ENCODE measurements at regions not wholly inside any gene's neighbourhood (a gene's known extent, or its start where the extent isn't known, plus 50 kb on each side); places are given as distances from the start of the nearest gene placed in this dataset.

DNA sequence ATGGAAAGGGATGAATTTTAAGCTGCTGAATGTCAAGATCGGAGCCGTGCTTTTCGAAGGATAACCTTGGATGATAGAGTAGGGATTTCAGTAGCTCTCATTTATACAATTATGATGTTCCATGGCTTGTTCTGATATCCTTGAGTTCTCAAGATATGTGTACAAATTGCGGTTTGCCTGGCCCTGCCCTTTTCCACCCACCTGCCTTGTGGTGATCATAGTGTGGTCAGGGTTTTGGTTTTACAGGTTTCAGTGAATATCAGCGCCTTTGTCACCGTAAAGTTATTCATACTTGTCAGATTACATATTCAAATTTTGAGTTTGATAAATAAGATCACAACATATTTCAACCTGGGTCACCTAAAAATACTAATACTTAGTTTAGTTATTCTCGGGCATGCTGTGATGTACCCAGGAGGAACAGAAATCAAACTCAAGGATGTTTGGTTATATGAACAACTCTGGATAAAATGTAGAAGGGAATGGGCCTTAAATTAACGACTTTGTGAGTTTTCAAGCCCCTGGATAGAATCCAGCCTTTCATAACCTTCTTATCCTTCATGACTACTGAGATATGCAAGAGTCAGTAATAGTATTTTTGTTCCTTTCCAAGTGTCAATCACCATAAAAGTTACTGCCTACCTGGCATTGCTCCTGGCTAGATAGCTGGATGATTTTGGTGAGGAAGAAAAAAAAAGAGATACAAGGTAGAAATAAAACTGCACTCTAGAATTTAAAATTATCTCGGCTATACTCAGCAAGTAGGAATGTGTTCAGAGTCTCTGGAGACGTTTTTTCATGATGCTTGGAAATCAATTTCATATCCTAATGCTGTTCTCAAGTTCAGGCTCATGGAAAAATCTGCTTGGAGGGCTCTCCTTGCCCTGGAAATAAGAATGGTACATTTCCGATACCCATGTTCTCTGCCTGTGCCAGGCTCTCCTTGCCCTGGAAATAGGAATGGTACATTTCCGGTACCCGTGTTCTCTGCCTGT lies 209.2 kb upstream of the TPRG1 start:
- 85% methylated on average over 13 of the region's 13 CpGs for WGBS
- H3K9me3 ChIP-seq, result no peaks in the 10 kb centered on the region
- H3K4me3 ChIP-seq, result no peak overlapping the region
- TF ChIP-seq POLR2A (IDR thresholded peaks at IDR 0.05; ENCODE audit: low read depth) (no peak), EP300 (IDR thresholded peaks at IDR 0.05) (no peak), POLR2AphosphoS5 (IDR thresholded peaks at IDR 0.05) (no peak)
- TF ChIP-seq, protein P1, sequence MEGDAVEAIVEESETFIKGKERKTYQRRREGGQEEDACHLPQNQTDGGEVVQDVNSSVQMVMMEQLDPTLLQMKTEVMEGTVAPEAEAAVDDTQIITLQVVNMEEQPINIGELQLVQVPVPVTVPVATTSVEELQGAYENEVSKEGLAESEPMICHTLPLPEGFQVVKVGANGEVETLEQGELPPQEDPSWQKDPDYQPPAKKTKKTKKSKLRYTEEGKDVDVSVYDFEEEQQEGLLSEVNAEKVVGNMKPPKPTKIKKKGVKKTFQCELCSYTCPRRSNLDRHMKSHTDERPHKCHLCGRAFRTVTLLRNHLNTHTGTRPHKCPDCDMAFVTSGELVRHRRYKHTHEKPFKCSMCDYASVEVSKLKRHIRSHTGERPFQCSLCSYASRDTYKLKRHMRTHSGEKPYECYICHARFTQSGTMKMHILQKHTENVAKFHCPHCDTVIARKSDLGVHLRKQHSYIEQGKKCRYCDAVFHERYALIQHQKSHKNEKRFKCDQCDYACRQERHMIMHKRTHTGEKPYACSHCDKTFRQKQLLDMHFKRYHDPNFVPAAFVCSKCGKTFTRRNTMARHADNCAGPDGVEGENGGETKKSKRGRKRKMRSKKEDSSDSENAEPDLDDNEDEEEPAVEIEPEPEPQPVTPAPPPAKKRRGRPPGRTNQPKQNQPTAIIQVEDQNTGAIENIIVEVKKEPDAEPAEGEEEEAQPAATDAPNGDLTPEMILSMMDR (IDR thresholded peaks at IDR 0.05), result no peak
- no peak for DNase-seq (ENCODE audit: extremely low spot score)
- no peaks in the 10 kb centered on the region for H3K36me3 ChIP-seq
- no peaks in the 10 kb centered on the region for H3K4me1 ChIP-seq
- no peak overlapping the region for H3K27ac ChIP-seq (replicated peaks in 1 of 4)
- H3K27me3 ChIP-seq, result no peaks in the 10 kb centered on the region
- intact Hi-C loops (cut with DNase I), result loop anchor here (5.0 kb wide), 1 partner anchor 185 kb away; no protein-coding TSS in a partner anchor

DNA sequence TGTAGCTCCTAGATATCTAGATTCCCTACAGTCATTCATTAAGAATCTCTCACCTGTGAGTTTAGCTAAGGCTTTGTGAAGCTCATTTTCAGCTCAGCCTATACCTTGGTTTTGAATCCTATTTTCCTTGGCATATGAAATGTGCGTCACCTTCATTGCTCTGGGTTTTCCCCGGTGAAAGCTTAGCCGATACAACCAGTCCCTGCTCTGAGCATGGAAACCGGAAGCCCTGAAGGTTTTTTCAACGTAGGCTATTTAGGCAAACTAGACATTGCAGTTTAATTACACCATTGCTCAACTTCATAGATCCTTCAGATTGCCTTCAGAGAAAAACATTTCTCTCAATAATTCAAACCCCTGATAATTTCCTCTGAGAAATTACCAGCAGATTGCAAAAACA lies 206.8 kb upstream of the TPRG1 start:
- Histone ChIP-seq H3K4me3 (no peak overlapping the region), H3K9me3 (no peaks in the 10 kb centered on the region), H3K27ac (replicated peaks in 1 of 4) (no peak overlapping the region), H3K27me3 (no peaks in the 10 kb centered on the region), H3K4me1 (no peaks in the 10 kb centered on the region), H3K36me3 (no peaks in the 10 kb centered on the region)
- TF ChIP-seq EP300 (IDR thresholded peaks at IDR 0.05) (no peak), POLR2A (IDR thresholded peaks at IDR 0.05; ENCODE audit: low read depth) (no peak), POLR2AphosphoS5 (IDR thresholded peaks at IDR 0.05) (no peak)
- TF ChIP-seq, protein P1 (IDR thresholded peaks at IDR 0.05), result no peak
- WGBS, result 96% methylated on average over 5 of the region's 5 CpGs
- intact Hi-C loops (cut with DNase I), result loop anchor here (5.0 kb wide), 1 partner anchor 182 kb away; no protein-coding TSS in a partner anchor
- DNase-seq (ENCODE audit: extremely low spot score), result no peak

DNA sequence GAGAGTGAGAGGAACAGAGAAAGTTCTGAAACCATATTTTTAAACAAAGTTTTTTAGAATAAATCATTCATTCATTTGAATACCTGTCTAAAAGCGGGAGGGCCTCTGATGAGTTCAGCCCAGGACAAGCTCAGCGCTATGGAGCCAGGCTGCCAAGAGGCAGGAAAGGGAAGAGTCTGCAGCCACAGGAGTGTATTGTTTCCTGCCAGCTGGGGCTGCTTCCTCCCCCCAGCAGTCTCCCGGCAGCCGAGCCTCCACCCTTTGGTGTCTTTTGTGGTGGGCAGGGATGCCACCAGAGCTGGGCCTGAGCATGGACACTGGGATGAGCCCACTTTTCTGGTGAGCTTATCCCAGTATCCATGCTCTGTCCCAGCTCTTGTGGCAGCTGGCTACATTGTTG lies 199.5 kb upstream of the TPRG1 start:
- no peak for TF ChIP-seq POLR2A (IDR thresholded peaks at IDR 0.05; ENCODE audit: low read depth)
- no peak for TF ChIP-seq POLR2AphosphoS5 (IDR thresholded peaks at IDR 0.05)
- TF ChIP-seq, protein P1 (IDR thresholded peaks at IDR 0.05), result no peak
- TF ChIP-seq EP300 (IDR thresholded peaks at IDR 0.05), result no peak
- Histone ChIP-seq H3K27ac (replicated peaks in 1 of 4) (no peak overlapping the region), H3K9me3 (no peaks in the 10 kb centered on the region), H3K27me3 (no peaks in the 10 kb centered on the region), H3K36me3 (no peaks in the 10 kb centered on the region), H3K4me1 (no peaks in the 10 kb centered on the region), H3K4me3 (no peak overlapping the region)
- intact Hi-C loops (cut with DNase I), result no loop called here
- no peak for DNase-seq (ENCODE audit: extremely low spot score)
- WGBS, result 81% methylated on average over 4 of the region's 4 CpGs

DNA sequence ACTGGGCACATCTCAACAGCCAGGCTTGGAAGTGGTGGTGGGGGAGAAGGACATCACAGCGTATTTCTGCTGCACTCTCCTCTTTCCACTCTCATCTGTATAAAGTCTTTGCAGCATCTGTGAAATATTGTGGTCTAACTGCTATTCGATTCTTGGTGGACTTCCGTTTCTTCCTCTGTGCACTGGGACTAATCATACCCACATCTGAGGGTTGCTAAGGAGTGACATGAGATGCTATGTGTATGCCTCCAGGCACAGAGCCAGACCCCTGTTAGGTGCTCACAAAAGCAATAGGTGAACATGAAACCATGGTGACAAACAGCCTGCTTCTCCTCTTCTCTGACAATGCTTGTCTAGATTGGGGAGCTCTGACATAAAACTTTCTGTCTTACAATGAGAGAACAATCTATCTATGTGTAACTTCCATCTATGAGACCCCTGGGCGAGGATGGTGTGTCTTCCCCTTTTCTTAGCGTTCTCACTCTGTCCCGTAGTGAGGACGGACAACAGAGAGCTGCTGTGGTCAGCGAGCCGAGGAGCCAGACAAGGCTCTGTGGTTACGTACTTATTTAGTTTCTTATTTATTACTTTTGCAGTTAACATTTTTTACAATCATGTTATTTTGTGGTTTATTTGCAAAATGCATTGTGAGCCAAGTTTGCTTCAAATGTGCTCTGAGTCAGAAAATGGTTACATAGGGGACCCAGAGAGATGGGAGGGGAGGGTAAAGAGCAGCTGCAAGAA lies 196.7 kb upstream of the TPRG1 start:
- TF ChIP-seq POLR2AphosphoS5 (IDR thresholded peaks at IDR 0.05) (no peak), POLR2A (IDR thresholded peaks at IDR 0.05; ENCODE audit: low read depth) (no peak)
- H3K4me3 ChIP-seq, result no peak overlapping the region
- WGBS, result 80% methylated on average over 10 of the region's 10 CpGs
- DNase-seq (ENCODE audit: extremely low spot score), result no peak
- H3K9me3 ChIP-seq, result no peaks in the 10 kb centered on the region
- H3K36me3 ChIP-seq, result no peaks in the 10 kb centered on the region
- peaks cover 0 to 21% (median 19%) of the 10 kb centered on the region in 4 donors for H3K4me1 ChIP-seq
- no peaks in the 10 kb centered on the region for H3K27me3 ChIP-seq
- intact Hi-C loops (cut with DNase I), result loop anchor here (5.0 kb wide), 1 partner anchor 172 kb away; no protein-coding TSS in a partner anchor
- H3K27ac ChIP-seq (replicated peaks in 1 of 4), result no peak overlapping the region

All from esophagus muscularis mucosa (tissue), 4 donors.